GM23338 (cell line): ENCODE measurements at regions not wholly inside any gene's neighbourhood (a gene's known extent, or its start where the extent isn't known, plus 50 kb on each side); places are given as distances from the start of the nearest gene placed in this dataset.

Source experiments
- ATAC-seq: fragments of 200-7000 bp; cut with Tn5 transposase; 3 replicates; pipeline ENCODE4 v1.9.1; 2020
- DNase-seq: peaks from one replicate; pipeline ENCODE4 v3.0.0-alpha.2; 2015; ENCODE audit warnings: low spot score
- H2AFZ ChIP-seq: fragments of 200-600 bp; sonication (generic); 2 replicates; pipeline ENCODE4 v1.8.0; 2016; ENCODE audit warnings: antibody characterized with exemption, mild to moderate bottlenecking, moderate library complexity
- H3F3A ChIP-seq: fragments of 200-600 bp; sonication (generic); replicated peaks from 2 replicates; pipeline ENCODE4 v1.8.0; 2017; ENCODE audit warnings: antibody characterized with exemption, mixed run types, low read depth
- H3K27ac ChIP-seq: fragments of 200-600 bp; sonication (generic); 2 replicates; pipeline ENCODE4 v1.6.1; 2016; ENCODE audit warnings: low read depth
- H3K27me3 ChIP-seq: fragments of 200-600 bp; sonication (generic); 2 replicates; pipeline ENCODE4 v1.8.0; 2016; ENCODE audit warnings: mild to moderate bottlenecking, mixed run types, moderate library complexity; ENCODE audit not compliant: insufficient read depth
- H3K36me3 ChIP-seq: fragments of 200-600 bp; sonication (generic); 2 replicates; pipeline ENCODE4 v1.8.0; 2016; ENCODE audit warnings: mild to moderate bottlenecking; ENCODE audit not compliant: insufficient read depth
- H3K4me1 ChIP-seq: fragments of 200-600 bp; sonication (generic); 2 replicates; pipeline ENCODE4 v1.8.0; 2016; ENCODE audit warnings: mild to moderate bottlenecking, moderate library complexity; ENCODE audit not compliant: insufficient read depth
- H3K4me2 ChIP-seq: fragments of 200-600 bp; sonication (generic); 2 replicates; pipeline ENCODE4 v1.7.1; 2017; ENCODE audit warnings: mixed run types
- H3K4me3 ChIP-seq: fragments of 200-600 bp; sonication (generic); 2 replicates; pipeline ENCODE4 v1.6.1; 2016; ENCODE audit warnings: mixed run types
- H3K79me2 ChIP-seq: fragments of 200-600 bp; sonication (generic); replicated peaks from 2 replicates; pipeline ENCODE4 v1.8.0; 2017; ENCODE audit warnings: mild to moderate bottlenecking; ENCODE audit not compliant: insufficient read depth
- H3K9me2 ChIP-seq: fragments of 200-600 bp; sonication (generic); 2 replicates; pipeline ENCODE4 v1.8.0; 2017; ENCODE audit not compliant: insufficient read depth
- H4K20me1 ChIP-seq: fragments of 200-600 bp; sonication (generic); replicated peaks from 2 replicates; pipeline ENCODE4 v1.8.0; 2017; ENCODE audit warnings: mild to moderate bottlenecking; ENCODE audit not compliant: insufficient read depth
- H3K27ac Mint-ChIP-seq: 2 replicates; pipeline ENCODE4 v1.8.0; 2020; ENCODE audit warnings: inconsistent platforms, mild to moderate bottlenecking, moderate library complexity, mixed read lengths
- H3K27me3 Mint-ChIP-seq: 3 replicates; pipeline ENCODE4 v1.8.0; 2022; ENCODE audit warnings: low read depth, mild to moderate bottlenecking, moderate library complexity, mixed read lengths, inconsistent platforms; ENCODE audit not compliant: insufficient read depth, poor library complexity
- H3K36me3 Mint-ChIP-seq: 3 replicates; pipeline ENCODE4 v1.8.0; 2021; ENCODE audit warnings: low read depth, mild to moderate bottlenecking, inconsistent platforms, moderate library complexity, mixed read lengths
- H3K4me1 Mint-ChIP-seq: 3 replicates; pipeline ENCODE4 v1.8.0; 2020; ENCODE audit warnings: mild to moderate bottlenecking, inconsistent platforms, mixed read lengths
- H3K4me3 Mint-ChIP-seq: 3 replicates; pipeline ENCODE4 v1.8.0; 2021; ENCODE audit warnings: moderate library complexity, mild to moderate bottlenecking, inconsistent platforms, mixed read lengths
- H3K9me3 Mint-ChIP-seq: 3 replicates; pipeline ENCODE4 v1.8.0; 2020; ENCODE audit warnings: moderate library complexity, mild to moderate bottlenecking, inconsistent platforms, mixed read lengths
- JUNB ChIP-seq: IDR thresholded peaks from one replicate; pipeline ENCODE4 v1.6.1; 2016; ENCODE audit warnings: antibody characterized with exemption; ENCODE audit not compliant: unreplicated experiment
- NANOG ChIP-seq: IDR thresholded peaks from 2 replicates; pipeline ENCODE4 v1.6.1; 2016; ENCODE audit warnings: antibody characterized with exemption, borderline replicate concordance
- POLR2AphosphoS5 ChIP-seq: IDR thresholded peaks from 2 replicates; pipeline ENCODE4 v1.6.1; 2016; ENCODE audit warnings: antibody characterized with exemption, low read depth
- ZNF114 ChIP-seq: fragments of 250-450 bp; sonication (Bioruptor Pico); IDR thresholded peaks from 2 replicates; pipeline ENCODE4 v1.5.0; 2020; ENCODE audit warnings: mild to moderate bottlenecking, moderate library complexity
- TF ChIP-seq, protein P1 (sequence below): fragments of 250-450 bp; sonication (Bioruptor Pico); IDR thresholded peaks from 2 replicates; pipeline ENCODE4 v1.5.0; 2020; ENCODE audit warnings: mild to moderate bottlenecking, moderate library complexity
- TF ChIP-seq, protein P2 (sequence below), 2 experiments: fragments of 200-600 bp in 1 of 2; sonication (generic) in 1 of 2; conservative IDR thresholded peaks; 2 replicates each; pipeline versions ENCODE4 v1.5.1 to v1.6.1; 2016 to 2017; ENCODE audit warnings: antibody characterized with exemption in 2 of 2, low read depth in 2 of 2, mild to moderate bottlenecking in 2 of 2, moderate library complexity in 1 of 2

DNA sequence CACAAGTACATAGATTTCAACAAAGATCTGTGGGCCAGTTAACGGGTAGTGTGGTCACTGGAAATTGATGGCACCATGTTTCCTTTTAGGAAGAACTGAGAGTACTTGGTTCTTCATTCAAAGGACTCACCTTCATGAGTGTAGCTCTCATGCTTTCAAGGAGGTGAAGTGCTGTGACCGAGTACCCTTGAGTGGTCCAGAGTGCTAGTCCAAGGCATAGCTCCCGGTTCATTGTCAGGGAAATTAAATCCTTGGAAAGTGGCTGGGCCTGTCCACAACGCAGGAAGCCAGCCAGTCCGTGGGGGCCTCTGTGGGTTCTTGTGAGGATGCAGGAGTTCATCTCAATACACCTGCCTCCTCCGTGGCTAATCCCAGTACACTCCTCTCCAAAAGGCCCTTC lies 295.1 kb downstream of the GALR1 start (continued):
- TF ChIP-seq, protein P1, sequence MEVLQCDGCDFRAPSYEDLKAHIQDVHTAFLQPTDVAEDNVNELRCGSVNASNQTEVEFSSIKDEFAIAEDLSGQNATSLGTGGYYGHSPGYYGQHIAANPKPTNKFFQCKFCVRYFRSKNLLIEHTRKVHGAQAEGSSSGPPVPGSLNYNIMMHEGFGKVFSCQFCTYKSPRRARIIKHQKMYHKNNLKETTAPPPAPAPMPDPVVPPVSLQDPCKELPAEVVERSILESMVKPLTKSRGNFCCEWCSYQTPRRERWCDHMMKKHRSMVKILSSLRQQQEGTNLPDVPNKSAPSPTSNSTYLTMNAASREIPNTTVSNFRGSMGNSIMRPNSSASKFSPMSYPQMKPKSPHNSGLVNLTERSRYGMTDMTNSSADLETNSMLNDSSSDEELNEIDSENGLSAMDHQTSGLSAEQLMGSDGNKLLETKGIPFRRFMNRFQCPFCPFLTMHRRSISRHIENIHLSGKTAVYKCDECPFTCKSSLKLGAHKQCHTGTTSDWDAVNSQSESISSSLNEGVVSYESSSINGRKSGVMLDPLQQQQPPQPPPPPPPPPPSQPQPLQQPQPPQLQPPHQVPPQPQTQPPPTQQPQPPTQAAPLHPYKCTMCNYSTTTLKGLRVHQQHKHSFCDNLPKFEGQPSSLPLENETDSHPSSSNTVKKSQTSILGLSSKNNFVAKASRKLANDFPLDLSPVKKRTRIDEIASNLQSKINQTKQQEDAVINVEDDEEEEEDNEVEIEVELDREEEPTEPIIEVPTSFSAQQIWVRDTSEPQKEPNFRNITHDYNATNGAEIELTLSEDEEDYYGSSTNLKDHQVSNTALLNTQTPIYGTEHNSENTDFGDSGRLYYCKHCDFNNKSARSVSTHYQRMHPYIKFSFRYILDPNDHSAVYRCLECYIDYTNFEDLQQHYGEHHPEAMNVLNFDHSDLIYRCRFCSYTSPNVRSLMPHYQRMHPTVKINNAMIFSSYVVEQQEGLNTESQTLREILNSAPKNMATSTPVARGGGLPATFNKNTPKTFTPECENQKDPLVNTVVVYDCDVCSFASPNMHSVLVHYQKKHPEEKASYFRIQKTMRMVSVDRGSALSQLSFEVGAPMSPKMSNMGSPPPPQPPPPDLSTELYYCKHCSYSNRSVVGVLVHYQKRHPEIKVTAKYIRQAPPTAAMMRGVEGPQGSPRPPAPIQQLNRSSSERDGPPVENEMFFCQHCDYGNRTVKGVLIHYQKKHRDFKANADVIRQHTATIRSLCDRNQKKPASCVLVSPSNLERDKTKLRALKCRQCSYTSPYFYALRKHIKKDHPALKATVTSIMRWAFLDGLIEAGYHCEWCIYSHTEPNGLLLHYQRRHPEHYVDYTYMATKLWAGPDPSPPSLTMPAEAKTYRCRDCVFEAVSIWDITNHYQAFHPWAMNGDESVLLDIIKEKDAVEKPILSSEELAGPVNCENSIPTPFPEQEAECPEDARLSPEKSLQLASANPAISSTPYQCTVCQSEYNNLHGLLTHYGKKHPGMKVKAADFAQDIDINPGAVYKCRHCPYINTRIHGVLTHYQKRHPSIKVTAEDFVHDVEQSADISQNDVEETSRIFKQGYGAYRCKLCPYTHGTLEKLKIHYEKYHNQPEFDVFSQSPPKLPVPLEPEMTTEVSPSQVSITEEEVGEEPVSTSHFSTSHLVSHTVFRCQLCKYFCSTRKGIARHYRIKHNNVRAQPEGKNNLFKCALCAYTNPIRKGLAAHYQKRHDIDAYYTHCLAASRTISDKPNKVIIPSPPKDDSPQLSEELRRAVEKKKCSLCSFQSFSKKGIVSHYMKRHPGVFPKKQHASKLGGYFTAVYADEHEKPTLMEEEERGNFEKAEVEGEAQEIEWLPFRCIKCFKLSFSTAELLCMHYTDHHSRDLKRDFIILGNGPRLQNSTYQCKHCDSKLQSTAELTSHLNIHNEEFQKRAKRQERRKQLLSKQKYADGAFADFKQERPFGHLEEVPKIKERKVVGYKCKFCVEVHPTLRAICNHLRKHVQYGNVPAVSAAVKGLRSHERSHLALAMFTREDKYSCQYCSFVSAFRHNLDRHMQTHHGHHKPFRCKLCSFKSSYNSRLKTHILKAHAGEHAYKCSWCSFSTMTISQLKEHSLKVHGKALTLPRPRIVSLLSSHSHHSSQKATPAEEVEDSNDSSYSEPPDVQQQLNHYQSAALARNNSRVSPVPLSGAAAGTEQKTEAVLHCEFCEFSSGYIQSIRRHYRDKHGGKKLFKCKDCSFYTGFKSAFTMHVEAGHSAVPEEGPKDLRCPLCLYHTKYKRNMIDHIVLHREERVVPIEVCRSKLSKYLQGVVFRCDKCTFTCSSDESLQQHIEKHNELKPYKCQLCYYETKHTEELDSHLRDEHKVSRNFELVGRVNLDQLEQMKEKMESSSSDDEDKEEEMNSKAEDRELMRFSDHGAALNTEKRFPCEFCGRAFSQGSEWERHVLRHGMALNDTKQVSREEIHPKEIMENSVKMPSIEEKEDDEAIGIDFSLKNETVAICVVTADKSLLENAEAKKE (CRISPR knock-in tag) = no peak

DNA sequence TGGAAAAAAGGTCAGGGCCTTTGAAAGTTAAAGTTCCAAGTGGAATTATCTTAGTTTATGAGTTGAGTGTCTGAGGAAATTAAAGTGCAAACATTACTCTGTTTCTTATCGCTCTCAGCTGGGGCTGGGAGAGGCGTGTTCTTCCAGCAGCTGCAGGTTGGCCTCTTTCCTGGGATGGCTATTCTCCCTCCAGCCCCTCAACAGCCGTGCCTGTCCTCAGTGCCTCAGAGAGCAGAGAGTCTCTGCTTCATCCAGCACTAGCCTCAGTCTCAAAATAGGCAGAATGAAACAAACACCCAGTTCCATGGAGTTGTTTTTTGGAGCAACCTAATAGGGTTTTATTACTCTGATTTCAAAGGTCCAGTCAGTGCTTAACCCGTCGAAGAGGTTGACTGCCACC lies 298.1 kb downstream of the GALR1 start:
- Histone ChIP-seq H3K4me3 (no peak overlapping the region), H2AFZ (no peak overlapping the region), H3K4me2 (no peak overlapping the region), H3K36me3 (no peaks in the 10 kb centered on the region), H4K20me1 (no peaks in the 10 kb centered on the region), H3K27ac (no peak overlapping the region), H3K4me1 (no peaks in the 10 kb centered on the region), H3K79me2 (no peaks in the 10 kb centered on the region), H3K9me2 (no peaks in the 10 kb centered on the region), H3K27me3 (no peaks in the 10 kb centered on the region), H3F3A (no peaks in the 10 kb centered on the region)
- Mint-ChIP-seq H3K4me3 (no peak overlapping the region), H3K36me3 (no peaks in the 10 kb centered on the region), H3K9me3 (no peaks in the 10 kb centered on the region; the same call in 1 of the 3 replicates), H3K27ac (no peak overlapping the region), H3K27me3 (peaks cover 6% of the 10 kb centered on the region), H3K4me1 (no peaks in the 10 kb centered on the region)
- no peak for TF ChIP-seq POLR2AphosphoS5
- TF ChIP-seq, protein P2, sequence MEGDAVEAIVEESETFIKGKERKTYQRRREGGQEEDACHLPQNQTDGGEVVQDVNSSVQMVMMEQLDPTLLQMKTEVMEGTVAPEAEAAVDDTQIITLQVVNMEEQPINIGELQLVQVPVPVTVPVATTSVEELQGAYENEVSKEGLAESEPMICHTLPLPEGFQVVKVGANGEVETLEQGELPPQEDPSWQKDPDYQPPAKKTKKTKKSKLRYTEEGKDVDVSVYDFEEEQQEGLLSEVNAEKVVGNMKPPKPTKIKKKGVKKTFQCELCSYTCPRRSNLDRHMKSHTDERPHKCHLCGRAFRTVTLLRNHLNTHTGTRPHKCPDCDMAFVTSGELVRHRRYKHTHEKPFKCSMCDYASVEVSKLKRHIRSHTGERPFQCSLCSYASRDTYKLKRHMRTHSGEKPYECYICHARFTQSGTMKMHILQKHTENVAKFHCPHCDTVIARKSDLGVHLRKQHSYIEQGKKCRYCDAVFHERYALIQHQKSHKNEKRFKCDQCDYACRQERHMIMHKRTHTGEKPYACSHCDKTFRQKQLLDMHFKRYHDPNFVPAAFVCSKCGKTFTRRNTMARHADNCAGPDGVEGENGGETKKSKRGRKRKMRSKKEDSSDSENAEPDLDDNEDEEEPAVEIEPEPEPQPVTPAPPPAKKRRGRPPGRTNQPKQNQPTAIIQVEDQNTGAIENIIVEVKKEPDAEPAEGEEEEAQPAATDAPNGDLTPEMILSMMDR (conservative IDR thresholded peaks at IDR 0.05; ENCODE audit: low read depth in 2 of 2) = no peak
- TF ChIP-seq JUNB = no peak
- no peak for TF ChIP-seq NANOG
- no peak for TF ChIP-seq ZNF114 (CRISPR knock-in tag)
- ATAC-seq = no peak
- DNase-seq = no peak
